Right lobe of liver (tissue), 4 donors: ENCODE measurements at regions not wholly inside any gene's neighbourhood (a gene's known extent, or its start where the extent isn't known, plus 50 kb on each side); places are given as distances from the start of the nearest gene placed in this dataset.

ENCODE experiments used
- POLR2A ChIP-seq: fragments of 450-650 bp; IDR thresholded peaks from one replicate; pipeline ENCODE4 v1.6.1; 2017; ENCODE audit warnings: antibody characterized with exemption, mild to moderate bottlenecking
- TF ChIP-seq, protein P1 (sequence below), 4 donors: fragments of 200-600 bp in 3 of 4; fragments of 450-650 bp in 1 of 4; IDR thresholded peaks; one replicate each; pipeline versions ENCODE4 v1.5.1 to v1.8.0; 2016 to 2022; ENCODE audit warnings: antibody characterized with exemption in 4 of 4, mild to moderate bottlenecking in 2 of 4
- donor health status: DM: no; HTN: no; CAD: no.
- donor health status: DM: no; HTN: no; CAD: no.
- donor health status: DM: no; HTN: yes; CAD: no.

- TF ChIP-seq, protein P1, sequence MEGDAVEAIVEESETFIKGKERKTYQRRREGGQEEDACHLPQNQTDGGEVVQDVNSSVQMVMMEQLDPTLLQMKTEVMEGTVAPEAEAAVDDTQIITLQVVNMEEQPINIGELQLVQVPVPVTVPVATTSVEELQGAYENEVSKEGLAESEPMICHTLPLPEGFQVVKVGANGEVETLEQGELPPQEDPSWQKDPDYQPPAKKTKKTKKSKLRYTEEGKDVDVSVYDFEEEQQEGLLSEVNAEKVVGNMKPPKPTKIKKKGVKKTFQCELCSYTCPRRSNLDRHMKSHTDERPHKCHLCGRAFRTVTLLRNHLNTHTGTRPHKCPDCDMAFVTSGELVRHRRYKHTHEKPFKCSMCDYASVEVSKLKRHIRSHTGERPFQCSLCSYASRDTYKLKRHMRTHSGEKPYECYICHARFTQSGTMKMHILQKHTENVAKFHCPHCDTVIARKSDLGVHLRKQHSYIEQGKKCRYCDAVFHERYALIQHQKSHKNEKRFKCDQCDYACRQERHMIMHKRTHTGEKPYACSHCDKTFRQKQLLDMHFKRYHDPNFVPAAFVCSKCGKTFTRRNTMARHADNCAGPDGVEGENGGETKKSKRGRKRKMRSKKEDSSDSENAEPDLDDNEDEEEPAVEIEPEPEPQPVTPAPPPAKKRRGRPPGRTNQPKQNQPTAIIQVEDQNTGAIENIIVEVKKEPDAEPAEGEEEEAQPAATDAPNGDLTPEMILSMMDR (IDR thresholded peaks at IDR 0.05): no peak
- TF ChIP-seq POLR2A: no peak
These were observed 183.2 kb upstream of the C21orf91 start for GRCh38 chr21:18002393-18002792.
